H9 (cell line): ENCODE measurements at regions not wholly inside any gene's neighbourhood (a gene's known extent, or its start where the extent isn't known, plus 50 kb on each side); places are given as distances from the start of the nearest gene placed in this dataset.

Source experiments
- DNase-seq: peaks from one replicate; pipeline ENCODE4 v3.0.0-alpha.2; 2017
- H2AFZ ChIP-seq: one replicate; pipeline ENCODE4 v1.6.1; 2013; ENCODE audit warnings: mild to moderate bottlenecking, low read length, control low read depth, moderate library complexity
- H2AK5ac ChIP-seq: 2 replicates; pipeline ENCODE4 v1.6.1; 2013; ENCODE audit warnings: low read length, control low read depth, mixed read lengths; ENCODE audit not compliant: insufficient read length
- H2BK120ac ChIP-seq: one replicate; pipeline ENCODE4 v1.6.1; 2013; ENCODE audit warnings: low read depth, mild to moderate bottlenecking, low read length, control low read depth, inconsistent platforms; ENCODE audit not compliant: poor library complexity, severe bottlenecking
- H2BK12ac ChIP-seq: 2 replicates; pipeline ENCODE4 v1.6.1; 2013; ENCODE audit warnings: low read length, control low read depth, mixed read lengths, low read depth; ENCODE audit not compliant: insufficient read length
- H2BK15ac ChIP-seq: 2 replicates; pipeline ENCODE4 v1.6.1; 2013; ENCODE audit warnings: low read depth, low read length, control low read depth
- H2BK20ac ChIP-seq: one replicate; pipeline ENCODE4 v1.6.1; 2013; ENCODE audit warnings: low read depth, mild to moderate bottlenecking, low read length, control low read depth, inconsistent platforms; ENCODE audit not compliant: poor library complexity, severe bottlenecking
- H2BK5ac ChIP-seq: 2 replicates; pipeline ENCODE4 v1.6.1; 2013; ENCODE audit warnings: low read length, control low read depth, mixed read lengths; ENCODE audit not compliant: insufficient read length
- H3K14ac ChIP-seq: 2 replicates; pipeline ENCODE4 v1.6.1; 2013; ENCODE audit warnings: low read length, control low read depth; ENCODE audit not compliant: insufficient read depth
- H3K18ac ChIP-seq: 2 replicates; pipeline ENCODE4 v1.6.1; 2013; ENCODE audit warnings: low read depth, mild to moderate bottlenecking, mixed read lengths, low read length, control low read depth; ENCODE audit not compliant: insufficient read length
- H3K23ac ChIP-seq: 2 replicates; pipeline ENCODE4 v1.6.1; 2013; ENCODE audit warnings: low read length, control low read depth, mixed read lengths, low read depth; ENCODE audit not compliant: insufficient read length
- H3K23me2 ChIP-seq: 2 replicates; pipeline ENCODE4 v1.6.1; 2013; ENCODE audit warnings: low read depth, mild to moderate bottlenecking, mixed read lengths, low read length, control low read depth; ENCODE audit not compliant: insufficient read length, poor library complexity, severe bottlenecking
- H3K27ac ChIP-seq: 2 replicates; pipeline ENCODE4 v1.5.1; 2013; ENCODE audit warnings: low read length, control low read depth, mixed read lengths, low read depth; ENCODE audit not compliant: insufficient read length
- H3K27me3 ChIP-seq: 2 replicates; pipeline ENCODE4 v1.6.1; 2013; ENCODE audit warnings: low read length, control low read depth, inconsistent platforms; ENCODE audit not compliant: insufficient read depth
- H3K4ac ChIP-seq: 2 replicates; pipeline ENCODE4 v1.6.1; 2013; ENCODE audit warnings: low read depth, mild to moderate bottlenecking, control low read depth, inconsistent platforms, low read length, moderate library complexity
- H3K4me1 ChIP-seq: 2 replicates; pipeline ENCODE4 v1.6.1; 2013; ENCODE audit warnings: low read length, control low read depth, inconsistent platforms; ENCODE audit not compliant: insufficient read depth
- H3K4me2 ChIP-seq: 2 replicates; pipeline ENCODE4 v1.6.1; 2013; ENCODE audit warnings: low read length, control low read depth, mixed read lengths; ENCODE audit not compliant: insufficient read length, insufficient read depth
- H3K56ac ChIP-seq: 2 replicates; pipeline ENCODE4 v1.6.1; 2013; ENCODE audit warnings: low read depth, mild to moderate bottlenecking, mixed read lengths, low read length, control low read depth; ENCODE audit not compliant: insufficient read length
- H3K79me1 ChIP-seq: 2 replicates; pipeline ENCODE4 v1.6.1; 2013; ENCODE audit warnings: low read depth, mild to moderate bottlenecking, moderate library complexity, low read length, control low read depth, inconsistent platforms; ENCODE audit not compliant: insufficient read depth, poor library complexity, severe bottlenecking
- H3K79me2 ChIP-seq: 2 replicates; pipeline ENCODE4 v1.6.1; 2013; ENCODE audit warnings: low read length, control low read depth, inconsistent platforms; ENCODE audit not compliant: insufficient read depth
- H3K9ac ChIP-seq: 2 replicates; pipeline ENCODE4 v1.6.1; 2013; ENCODE audit warnings: low read length, control low read depth, mixed read lengths; ENCODE audit not compliant: insufficient read length; ENCODE audit errors: extremely low read depth
- H3K9me3 ChIP-seq: one replicate; pipeline ENCODE4 v1.6.1; 2013; ENCODE audit warnings: low read depth, low read length, inconsistent platforms; ENCODE audit not compliant: control insufficient read depth
- H3T11ph ChIP-seq: one replicate; pipeline ENCODE4 v1.6.1; 2013; ENCODE audit warnings: mild to moderate bottlenecking, low read length, control low read depth, inconsistent platforms
- H4K20me1 ChIP-seq: one replicate; pipeline ENCODE4 v1.6.1; 2013; ENCODE audit not compliant: control insufficient read depth, insufficient read length, insufficient read depth
- H4K5ac ChIP-seq: 2 replicates; pipeline ENCODE4 v1.6.1; 2013; ENCODE audit warnings: low read depth, mild to moderate bottlenecking, mixed read lengths, low read length, control low read depth; ENCODE audit not compliant: insufficient read length
- H4K8ac ChIP-seq: replicated peaks from 2 replicates; pipeline ENCODE4 v1.6.1; 2013; ENCODE audit warnings: low read length, control low read depth, mixed read lengths, low read depth; ENCODE audit not compliant: insufficient read length
- H4K91ac ChIP-seq: 2 replicates; pipeline ENCODE4 v1.6.1; 2013; ENCODE audit warnings: low read depth, mild to moderate bottlenecking, moderate library complexity, mixed read lengths, low read length, control low read depth; ENCODE audit not compliant: insufficient read length
- H3K27ac Mint-ChIP-seq, 3 experiments: 2 replicates in 2 of 3; 3 replicates in 1 of 3; pipeline ENCODE4 v1.8.0; 2020 to 2021; ENCODE audit warnings: mixed read lengths in 3 of 3, mild to moderate bottlenecking in 1 of 3, moderate library complexity in 1 of 3
- H3K27me3 Mint-ChIP-seq: 2 replicates; pipeline ENCODE4 v1.8.0; 2021; ENCODE audit warnings: low read depth, mild to moderate bottlenecking, moderate library complexity, mixed read lengths
- H3K36me3 Mint-ChIP-seq, 3 experiments: 2 replicates in 2 of 3; 3 replicates in 1 of 3; pipeline ENCODE4 v1.8.0; 2020 to 2021; ENCODE audit warnings: low read depth in 3 of 3, mixed read lengths in 3 of 3; ENCODE audit not compliant: insufficient read depth in 1 of 3
- H3K4me1 Mint-ChIP-seq, 2 experiments: 2 replicates each; pipeline ENCODE4 v1.8.0; 2020; ENCODE audit warnings: mixed read lengths in 2 of 2
- H3K4me3 Mint-ChIP-seq, 2 experiments: 2 replicates in 1 of 2; 3 replicates in 1 of 2; pipeline ENCODE4 v1.8.0; 2020 to 2021; ENCODE audit warnings: mild to moderate bottlenecking in 2 of 2, mixed read lengths in 2 of 2, moderate library complexity in 1 of 2
- H3K9me3 Mint-ChIP-seq, 2 experiments: 2 replicates in 1 of 2; 3 replicates in 1 of 2; pipeline ENCODE4 v1.8.0; 2020; ENCODE audit warnings: mild to moderate bottlenecking in 2 of 2, mixed read lengths in 2 of 2, moderate library complexity in 1 of 2
- WGBS: extraction: QIAGEN DNeasy Blood & Tissue Kit; methylation state at CpG from one replicate; pipeline ENCODE4 v1.1.7; 2013; ENCODE audit warnings: missing lambda C conversion rate, low lambda C conversion rate, mixed read lengths; ENCODE audit not compliant: insufficient read length; ENCODE audit errors: extremely low coverage; 5-methylcytosine and 5-hydroxymethylcytosine counted together
- TF ChIP-seq, protein P1 (sequence below): fragments of 200-600 bp; sonication (generic); conservative IDR thresholded peaks from 3 replicates; pipeline ENCODE4 v1.8.0; 2021; ENCODE audit warnings: antibody characterized with exemption, mild to moderate bottlenecking

DNA sequence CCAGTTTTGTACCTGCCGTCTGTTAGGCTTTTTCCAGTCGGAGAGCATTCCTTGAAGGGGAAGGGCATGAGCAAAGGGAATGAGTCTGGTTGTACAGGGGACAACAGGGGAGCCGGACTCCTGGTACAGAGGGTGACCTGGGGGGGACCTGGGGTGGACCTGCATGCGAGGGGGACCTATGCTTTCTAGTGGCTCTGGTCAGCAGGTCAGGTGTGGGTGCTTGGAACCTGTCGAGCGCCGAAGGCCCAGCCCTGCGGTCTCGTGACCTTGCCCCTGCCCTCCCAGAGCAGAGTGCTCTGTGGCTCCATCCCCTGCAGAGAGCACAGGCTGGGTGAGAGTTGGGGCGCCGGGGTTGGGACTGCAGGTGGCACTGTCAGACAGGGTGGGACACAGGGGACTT, 96.7 kb upstream of the ASAP2 start:
- H2BK20ac ChIP-seq, result no peak overlapping the region
- peaks cover 3% of the 10 kb centered on the region; the same call in 1 of the 2 replicates for H3K4me1 ChIP-seq
- peaks cover 9% of the 10 kb centered on the region for H3K27me3 Mint-ChIP-seq
- H2BK15ac ChIP-seq, result no peak overlapping the region
- no peak overlapping the region for H4K91ac ChIP-seq
- no peak overlapping the region for H3K23ac ChIP-seq
- no peak overlapping the region for H3K4me2 ChIP-seq
- DNase-seq, result no peak
- H3K27me3 ChIP-seq, result no peaks in the 10 kb centered on the region; the same call in 1 of the 2 replicates
- WGBS, result no CpG with 5 or more reads among the region's 11 CpGs
- H3K79me2 ChIP-seq, result no peaks in the 10 kb centered on the region
- H2AFZ ChIP-seq, result no peak overlapping the region
- H4K20me1 ChIP-seq, result no peaks in the 10 kb centered on the region
- no peak overlapping the region for H3K4ac ChIP-seq
- TF ChIP-seq, protein P1, sequence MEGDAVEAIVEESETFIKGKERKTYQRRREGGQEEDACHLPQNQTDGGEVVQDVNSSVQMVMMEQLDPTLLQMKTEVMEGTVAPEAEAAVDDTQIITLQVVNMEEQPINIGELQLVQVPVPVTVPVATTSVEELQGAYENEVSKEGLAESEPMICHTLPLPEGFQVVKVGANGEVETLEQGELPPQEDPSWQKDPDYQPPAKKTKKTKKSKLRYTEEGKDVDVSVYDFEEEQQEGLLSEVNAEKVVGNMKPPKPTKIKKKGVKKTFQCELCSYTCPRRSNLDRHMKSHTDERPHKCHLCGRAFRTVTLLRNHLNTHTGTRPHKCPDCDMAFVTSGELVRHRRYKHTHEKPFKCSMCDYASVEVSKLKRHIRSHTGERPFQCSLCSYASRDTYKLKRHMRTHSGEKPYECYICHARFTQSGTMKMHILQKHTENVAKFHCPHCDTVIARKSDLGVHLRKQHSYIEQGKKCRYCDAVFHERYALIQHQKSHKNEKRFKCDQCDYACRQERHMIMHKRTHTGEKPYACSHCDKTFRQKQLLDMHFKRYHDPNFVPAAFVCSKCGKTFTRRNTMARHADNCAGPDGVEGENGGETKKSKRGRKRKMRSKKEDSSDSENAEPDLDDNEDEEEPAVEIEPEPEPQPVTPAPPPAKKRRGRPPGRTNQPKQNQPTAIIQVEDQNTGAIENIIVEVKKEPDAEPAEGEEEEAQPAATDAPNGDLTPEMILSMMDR, result no peak
- no peak overlapping the region for H2AK5ac ChIP-seq
- H3K9me3 ChIP-seq, result no peaks in the 10 kb centered on the region
- H3K4me3 Mint-ChIP-seq, result no peak overlapping the region
- no peak overlapping the region for H3K9ac ChIP-seq
- H3K27ac Mint-ChIP-seq, result no peak overlapping the region
- H2BK5ac ChIP-seq, result no peak overlapping the region
- H3K4me1 Mint-ChIP-seq, result peaks cover 22 to 35% of the 10 kb centered on the region in 2 experiments
- H3K18ac ChIP-seq, result no peak overlapping the region
- H3K27ac ChIP-seq, result no peak overlapping the region
- H3K36me3 Mint-ChIP-seq, result no peaks in the 10 kb centered on the region; a peak in 1 of 7 replicates
- H4K5ac ChIP-seq, result no peak overlapping the region
- no peaks in the 10 kb centered on the region for H3K9me3 Mint-ChIP-seq
- H3K14ac ChIP-seq, result no peak overlapping the region
- no peak overlapping the region for H3T11ph ChIP-seq
- H2BK12ac ChIP-seq, result no peak overlapping the region
- H4K8ac ChIP-seq, result no peak overlapping the region
- H2BK120ac ChIP-seq, result no peak overlapping the region
- no peaks in the 10 kb centered on the region for H3K79me1 ChIP-seq
- no peak overlapping the region for H3K56ac ChIP-seq
- no peaks in the 10 kb centered on the region for H3K23me2 ChIP-seq
